GM18858 (cell line): ENCODE measurements at regions not wholly inside any gene's neighbourhood (a gene's known extent, or its start where the extent isn't known, plus 50 kb on each side); places are given as distances from the start of the nearest gene placed in this dataset.
"Not testable (repeated sequence)": the region's sequence is repeated elsewhere in the genome, so short reads cannot be mapped to it uniquely, and the experiment has no call there.

Experiments used
- ATAC-seq: cut with Tn5 transposase; IDR thresholded peaks from one replicate; pipeline ENCODE4 v1.9.1; 2021; ENCODE audit not compliant: unreplicated experiment

DNA sequence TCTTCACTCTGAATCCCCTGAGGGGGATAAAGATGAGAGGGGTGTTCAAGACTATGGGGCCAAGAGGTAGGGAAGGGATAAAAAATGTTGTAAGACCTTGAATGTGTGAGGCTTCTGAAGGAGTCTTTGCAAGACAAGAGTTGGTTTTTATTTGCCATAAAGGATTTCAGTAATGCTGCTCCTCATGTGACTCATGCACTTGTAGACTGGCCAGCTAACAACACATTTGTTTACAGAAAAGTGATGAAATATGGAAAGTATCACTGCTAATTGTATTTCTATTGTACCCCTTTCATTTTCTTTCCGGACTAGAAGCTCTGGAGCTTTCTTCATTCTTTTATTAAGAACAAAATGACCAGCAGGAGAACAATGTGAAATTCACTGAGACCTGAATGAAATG, 782.1 kb downstream of the EPHA4 start:
- ATAC-seq, result no peak

DNA sequence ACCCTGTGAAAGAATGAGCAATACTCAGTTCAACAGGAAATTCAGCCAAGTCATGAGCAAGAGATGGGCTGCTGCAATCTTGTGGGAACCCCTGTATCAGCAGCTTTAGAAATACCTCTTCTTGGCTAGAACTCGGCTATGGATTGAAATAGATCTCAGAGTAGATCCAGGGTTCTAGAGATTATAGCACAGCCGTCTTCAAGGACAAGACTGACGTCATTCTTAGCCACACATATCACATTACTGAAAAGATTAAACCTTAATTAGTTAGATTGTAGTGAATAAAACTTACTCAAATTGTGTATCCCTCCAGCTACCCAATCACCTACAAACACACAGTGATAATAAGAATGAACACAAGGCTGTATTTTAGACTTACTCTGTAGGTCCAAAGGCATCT, 776.4 kb downstream of the EPHA4 start:
- no peak for ATAC-seq

DNA sequence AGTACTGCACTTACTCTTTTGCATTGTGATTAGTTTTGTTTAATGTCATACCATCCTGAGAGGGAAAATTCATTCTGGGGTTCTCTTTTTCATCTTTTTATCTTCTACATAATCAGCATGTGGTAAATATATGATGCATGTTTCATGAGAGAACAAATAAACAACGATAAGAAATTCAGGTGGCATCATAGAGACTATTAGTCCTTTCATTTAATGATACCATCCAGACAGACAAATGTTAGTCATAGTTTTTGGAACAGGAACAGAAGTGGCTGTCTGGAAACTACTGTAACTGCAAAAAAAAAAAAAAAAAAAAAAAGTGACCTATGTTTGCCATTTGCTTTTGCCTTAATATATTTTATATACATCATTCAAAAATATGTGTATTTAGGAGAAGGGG, 761.0 kb downstream of the EPHA4 start:
- ATAC-seq, result no peak

DNA sequence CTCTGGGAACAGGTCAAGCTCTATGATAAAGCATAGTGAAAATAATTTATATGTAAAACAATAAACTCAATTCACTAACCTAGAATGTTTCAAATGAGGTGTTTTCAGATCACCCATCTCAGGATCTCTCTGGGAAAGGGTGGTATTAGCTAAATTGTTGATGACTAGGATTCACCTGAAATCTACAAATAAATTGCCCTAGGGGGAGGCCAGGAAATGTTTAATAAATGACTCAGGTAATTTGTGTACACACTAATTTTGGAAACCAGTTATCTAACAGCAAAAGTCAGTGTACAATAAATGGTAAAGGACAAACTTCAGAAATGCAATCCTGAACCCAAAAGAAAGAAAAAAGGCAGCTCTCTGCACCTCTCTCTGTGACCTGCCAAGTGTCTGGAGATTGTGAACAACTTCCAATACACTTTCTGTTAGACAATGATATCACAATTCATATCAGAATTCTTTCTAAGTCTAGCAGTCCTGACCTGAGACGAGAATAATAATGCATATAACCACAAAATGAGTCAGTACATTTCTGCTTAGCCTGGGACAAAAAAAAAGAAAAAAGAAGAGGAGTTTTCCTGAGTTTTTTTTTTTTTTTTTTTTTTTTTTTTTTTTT, 760.0 kb downstream of the EPHA4 start:
- no peak for ATAC-seq

DNA sequence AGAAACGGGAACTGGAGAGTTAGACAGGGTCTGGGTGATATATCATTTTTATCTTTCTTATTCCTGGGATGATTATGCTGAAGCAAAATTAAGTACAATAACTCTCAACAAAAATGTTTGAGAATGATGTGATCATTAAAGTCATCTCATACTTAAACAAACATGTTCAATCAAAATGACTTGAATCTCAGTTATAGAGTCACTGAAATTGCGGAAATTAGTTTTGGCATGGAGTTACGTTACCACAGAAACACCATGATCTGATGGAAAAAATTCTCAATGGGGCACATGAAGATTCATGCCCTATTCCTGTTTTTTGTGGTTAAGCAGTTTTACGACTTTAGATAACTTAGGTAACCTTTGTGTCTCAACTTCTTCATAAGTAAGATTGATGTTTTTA, 757.7 kb downstream of the EPHA4 start:
- ATAC-seq, result no peak

DNA sequence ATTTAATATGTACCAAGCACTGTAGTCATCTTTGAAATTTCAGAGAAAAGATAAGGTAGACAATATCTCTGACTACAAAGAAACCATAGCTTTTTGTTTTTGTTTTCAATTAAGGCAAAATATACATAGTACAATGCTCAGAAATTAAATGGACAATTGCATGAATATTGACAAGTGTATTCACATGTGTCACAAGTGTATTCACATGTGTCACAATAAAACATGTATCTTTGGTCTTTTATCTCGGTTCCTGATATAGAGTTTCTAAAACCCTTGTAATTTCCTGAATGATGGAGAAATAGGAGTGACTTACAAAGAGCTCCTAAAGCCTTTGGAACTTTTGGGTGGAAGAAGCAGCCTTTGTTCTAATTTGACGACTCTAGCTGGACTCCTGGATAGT, 756.4 kb downstream of the EPHA4 start:
- no peak for ATAC-seq

DNA sequence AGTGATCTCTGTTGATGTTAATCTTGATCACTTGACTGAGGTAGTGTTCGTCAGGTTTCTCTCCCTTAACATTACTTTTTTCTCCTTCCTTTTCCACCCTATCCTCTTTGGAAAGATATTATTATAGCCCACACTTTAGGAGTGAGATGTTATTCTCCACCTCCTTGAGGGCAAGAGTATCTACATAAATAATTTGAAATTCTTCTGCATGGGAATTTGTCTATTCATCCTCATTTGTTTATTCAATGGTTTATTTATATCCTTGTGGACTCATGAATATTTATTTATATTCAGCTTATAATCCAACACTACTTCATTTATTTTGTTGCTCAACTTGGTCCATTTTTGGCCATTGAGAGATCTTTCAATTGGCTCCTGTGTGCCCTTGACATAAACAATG, 750.4 kb downstream of the EPHA4 start:
- ATAC-seq, result no peak

DNA sequence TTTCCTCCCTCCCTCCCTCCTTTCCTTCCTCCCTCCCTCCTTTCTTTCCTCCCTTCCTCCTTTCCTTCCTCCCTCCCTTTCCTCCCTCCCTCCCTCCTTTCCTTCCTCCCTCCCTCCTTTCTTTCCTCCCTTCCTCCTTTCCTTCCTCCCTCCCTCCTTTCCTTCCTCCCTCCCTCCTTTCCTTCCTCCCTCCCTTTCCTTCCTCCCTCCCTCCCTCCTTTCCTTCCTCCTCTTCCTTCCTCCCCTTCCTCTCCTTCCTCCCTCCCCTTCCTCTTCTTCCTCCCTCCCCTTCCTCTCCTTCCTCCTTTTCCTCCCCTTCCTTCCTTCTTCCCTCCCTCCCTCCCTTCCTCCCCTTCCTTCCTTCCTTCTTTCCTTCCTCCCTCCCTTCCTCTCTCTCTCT, 748.5 kb downstream of the EPHA4 start:
- ATAC-seq, result not testable (repeated sequence)

DNA sequence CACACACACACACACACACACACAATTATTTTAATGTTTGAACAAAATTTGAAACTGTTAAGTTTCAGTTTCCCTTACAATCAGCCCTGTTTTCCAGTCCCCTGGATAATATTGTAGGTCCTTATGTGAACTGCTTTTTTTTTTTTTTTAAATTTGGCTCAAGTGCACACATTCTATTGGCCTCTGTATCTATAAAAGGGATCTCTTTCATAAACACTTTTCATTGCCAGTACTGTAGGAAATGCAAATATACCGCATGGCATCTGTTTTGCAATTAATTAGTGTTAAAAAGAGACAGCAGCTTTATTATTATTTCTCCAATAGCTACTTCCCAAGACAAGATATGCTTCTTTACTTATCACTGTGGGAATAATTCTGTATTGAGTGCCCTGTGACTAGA, 738.7 kb downstream of the EPHA4 start:
- no peak for ATAC-seq

DNA sequence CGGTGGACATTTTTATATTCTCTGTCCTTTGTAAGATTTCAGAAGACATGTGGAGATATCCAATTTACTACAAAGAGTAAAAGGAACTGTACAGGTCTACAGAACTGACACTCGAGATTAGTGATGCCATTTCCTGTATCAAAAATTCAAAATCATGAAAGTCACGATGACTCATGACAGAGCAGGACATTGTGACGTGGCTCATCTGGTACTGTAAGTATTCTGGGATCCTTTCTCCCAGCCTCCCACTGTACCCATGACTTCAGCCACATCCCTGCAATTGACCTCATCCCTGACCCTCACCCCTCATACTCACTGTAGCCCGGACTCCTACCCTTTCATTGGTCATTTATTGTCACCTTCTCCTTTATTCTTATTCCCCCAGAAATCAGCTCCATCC, 736.5 kb downstream of the EPHA4 start:
- ATAC-seq, result no peak

DNA sequence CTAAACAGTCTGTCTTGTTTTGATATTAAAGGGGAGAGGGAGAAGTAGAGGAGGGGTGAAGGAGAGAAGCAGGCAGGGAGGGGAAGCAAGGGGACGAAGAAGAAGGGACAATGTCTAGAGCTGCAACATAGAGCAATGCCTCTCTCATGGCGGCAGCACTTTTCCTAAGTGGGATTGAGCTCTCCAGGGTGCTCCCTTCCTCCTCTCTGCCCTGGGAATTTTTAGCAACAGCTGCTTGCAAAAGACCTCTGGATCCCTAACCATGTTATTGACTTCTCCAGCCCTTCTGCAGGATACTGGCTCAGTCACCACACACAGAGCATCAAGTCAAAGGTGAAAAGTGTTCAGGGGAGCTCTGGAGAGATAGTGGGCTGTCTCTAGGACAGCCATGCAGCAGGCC, 734.9 kb downstream of the EPHA4 start:
- ATAC-seq, result no peak

DNA sequence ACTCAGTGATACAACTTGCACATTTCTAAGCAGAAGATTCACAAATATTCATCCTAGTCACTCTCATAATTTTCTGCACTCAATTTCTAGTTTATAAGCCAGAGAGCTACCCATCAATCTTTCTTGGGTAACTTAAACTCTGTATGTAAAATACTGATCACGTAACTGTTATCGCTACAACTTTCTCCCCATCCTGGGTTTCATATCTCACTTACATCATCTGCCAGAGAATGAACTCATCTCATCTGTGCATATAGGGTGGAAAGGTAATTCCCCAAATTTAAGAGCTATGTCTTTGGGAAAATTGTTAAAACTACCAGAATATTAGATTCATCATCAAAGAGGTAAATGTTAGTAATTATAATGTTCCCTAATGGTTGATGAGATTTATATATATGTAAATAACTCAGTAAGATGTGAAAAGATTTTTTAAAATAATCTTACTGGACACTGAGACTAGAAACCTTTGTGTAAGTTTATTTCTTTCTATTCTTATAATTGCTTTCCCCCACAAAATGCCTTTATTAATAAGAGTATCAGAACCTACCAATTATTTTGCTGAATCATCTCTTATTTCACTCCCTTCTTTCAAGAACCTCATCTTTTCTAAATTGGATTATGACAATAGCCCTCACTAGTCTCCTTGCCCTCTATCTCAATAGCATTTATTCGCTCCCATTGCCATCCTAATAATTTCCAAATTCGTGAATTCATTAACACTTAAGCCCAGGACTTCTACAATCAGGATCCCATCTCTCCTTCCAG, 729.0 kb downstream of the EPHA4 start:
- no peak for ATAC-seq

DNA sequence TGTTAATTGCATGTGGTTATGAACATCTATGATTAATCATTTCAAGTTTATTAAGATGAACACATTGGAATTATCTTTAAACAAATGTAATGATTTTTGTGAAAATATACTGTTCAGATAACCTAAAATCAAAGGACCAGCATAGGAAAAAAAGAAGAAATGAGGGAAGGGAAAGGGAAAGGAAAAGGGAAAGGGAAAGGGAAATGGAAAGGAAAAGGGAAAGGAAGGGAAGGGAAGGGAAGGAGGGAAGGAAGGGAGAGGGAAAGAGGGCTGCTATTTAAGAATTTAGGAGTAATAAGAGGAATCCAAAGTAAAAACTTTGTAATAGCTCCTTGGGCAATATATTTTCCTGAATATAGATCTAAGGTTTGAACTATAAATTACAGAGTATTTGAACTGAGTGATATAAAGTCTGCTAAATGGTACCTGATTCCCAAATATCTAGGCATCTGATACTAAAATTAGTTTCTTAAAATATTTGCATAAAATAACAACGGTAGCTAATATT, 726.3 kb downstream of the EPHA4 start:
- ATAC-seq, result no peak

DNA sequence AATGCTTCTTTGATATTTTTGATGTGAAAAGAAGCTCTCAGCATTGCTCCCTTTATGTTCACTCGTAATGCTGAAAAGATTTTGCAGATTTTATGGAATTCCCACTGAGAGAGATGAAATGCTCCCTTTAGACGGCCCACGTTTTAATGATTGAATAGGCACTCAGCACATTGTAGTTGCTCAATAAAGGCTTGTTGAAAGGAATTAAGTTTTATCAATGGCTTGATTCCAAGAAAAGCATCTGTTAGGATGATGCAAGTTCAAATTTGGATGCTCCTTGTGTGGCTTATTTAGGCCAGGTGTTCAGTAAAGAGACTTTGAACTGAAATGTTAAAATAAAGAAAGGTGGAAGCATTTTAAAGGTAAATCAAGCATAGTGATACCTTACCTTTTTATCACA, 725.1 kb downstream of the EPHA4 start:
- ATAC-seq, result no peak

DNA sequence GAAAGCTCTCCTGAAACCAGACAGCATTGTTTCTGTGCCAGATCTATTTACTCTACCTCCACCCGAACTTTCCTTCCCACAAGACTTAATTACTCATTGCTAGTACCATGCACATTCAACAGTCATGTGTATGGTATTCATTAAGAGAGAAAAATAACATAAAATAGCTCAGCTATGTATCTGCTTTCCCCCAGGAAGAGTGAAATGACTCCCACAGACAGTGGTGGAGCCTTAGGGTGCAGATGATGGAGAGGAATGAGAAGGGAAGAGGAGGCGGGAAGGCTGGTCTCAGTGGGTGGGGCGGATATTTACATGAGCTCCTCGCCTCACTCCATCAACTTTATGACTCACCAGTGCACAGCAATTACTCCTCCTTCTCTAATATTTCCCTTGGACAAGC, 724.5 kb downstream of the EPHA4 start:
- no peak for ATAC-seq

DNA sequence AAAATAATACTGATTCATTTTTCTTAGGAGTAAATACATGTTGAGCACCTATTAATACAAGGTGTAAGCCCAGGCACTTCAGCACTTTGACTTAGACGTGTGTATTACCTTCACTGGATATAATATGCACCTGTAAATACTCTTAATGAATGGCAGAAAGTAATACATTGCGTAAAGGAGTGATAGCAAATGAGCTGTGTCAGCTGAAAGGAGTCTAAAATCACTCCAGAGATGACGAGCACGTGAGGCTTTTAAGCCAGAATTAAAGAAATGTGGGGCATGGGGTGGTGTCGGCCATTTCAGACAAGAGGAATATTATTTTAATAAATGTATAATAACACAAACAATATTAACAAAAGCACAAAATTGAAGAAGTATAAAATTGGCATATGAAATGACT, 722.7 kb downstream of the EPHA4 start:
- ATAC-seq, result no peak

DNA sequence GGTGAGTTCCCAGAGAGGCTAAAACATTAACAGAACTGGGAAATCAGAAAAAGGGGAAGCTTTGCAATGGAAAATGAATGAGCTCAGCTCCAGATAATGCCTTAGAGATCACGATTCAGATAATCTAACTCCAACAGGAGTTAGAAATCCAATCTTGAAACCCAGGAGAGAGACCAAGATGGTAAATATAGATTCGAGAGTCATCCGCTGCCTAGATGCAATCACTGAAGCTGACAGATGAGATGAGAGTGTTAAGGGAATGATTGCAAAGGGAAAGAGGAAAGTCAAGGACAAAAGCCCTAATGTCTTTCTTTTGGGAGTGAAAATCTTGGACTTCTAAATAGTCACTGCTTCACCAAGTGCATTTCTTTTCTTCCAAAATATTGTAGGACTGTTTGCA, 722.0 kb downstream of the EPHA4 start:
- ATAC-seq, result no peak

DNA sequence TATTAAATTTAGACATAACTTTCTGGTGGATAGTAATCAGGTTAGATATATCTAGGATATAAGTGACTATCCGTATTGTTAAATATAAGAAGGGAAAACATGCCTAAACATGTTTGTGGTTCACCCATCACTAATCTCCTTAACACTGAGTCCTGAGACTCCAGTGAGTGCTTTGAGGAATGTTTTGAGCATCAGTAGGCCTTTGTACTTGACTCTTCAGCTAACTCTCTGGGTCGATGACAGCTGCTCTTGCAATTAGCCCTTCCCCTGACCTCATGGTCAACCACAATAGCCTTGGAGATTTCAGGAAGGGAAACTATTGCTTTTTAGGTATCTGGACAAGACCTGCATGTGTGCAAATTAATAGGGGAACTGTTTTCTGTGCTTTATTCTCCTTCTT, 716.8 kb downstream of the EPHA4 start:
- no peak for ATAC-seq

DNA sequence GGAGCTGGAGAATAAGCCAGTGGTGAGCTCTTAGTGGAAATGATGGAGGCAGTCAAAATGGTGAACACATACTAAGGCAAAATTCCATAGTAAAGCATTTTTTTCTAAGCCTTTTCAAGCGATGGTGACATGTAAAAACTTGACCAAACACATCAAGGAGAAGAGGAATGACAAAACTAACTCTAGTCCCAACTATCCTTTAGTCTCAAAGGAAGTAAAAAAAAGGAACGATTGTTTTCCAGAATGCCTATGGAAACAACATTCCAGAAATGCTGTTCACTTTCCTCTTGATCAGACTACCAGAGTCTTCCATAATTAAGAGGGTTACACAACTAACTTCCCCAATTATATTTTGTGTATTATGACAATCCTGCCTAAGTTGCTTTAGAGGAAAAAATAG, 715.6 kb downstream of the EPHA4 start:
- ATAC-seq, result no peak

DNA sequence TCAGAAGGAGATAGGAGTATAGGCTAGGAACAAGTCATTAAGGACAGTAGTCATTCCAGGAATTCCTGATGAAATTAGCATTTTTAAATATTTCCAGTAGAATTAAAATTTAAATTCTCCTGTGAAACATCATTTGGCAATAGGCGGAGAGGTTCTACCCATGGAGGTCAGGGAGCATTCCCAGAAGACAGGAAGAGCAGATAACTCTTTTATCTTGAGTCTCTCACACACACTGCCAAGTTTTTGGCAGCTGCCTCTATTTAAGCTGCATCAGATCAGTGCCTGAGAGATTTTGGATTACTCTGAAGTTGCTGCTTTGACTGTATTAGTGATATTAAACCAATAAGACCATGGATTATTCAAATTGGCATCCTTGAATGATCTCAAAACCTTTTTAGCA, 714.7 kb downstream of the EPHA4 start:
- ATAC-seq, result no peak

DNA sequence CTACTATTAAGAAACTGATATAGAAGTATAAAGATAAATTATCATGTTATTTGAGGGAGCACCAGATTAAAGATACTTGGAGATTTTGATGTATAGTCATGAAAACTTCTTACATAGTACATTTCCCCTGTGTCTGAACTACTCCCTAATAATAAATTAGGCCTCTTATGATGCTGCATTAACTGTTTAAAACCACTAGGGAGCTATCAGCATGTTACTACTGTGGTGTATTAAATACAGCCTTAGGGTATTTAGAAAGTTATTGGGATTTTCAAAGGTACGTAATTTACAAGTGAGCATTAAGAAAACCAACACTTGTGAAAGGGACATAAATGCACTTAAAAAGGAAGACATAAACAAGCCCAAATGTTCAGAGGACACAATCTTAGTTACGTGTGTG, 714.0 kb downstream of the EPHA4 start:
- no peak for ATAC-seq

DNA sequence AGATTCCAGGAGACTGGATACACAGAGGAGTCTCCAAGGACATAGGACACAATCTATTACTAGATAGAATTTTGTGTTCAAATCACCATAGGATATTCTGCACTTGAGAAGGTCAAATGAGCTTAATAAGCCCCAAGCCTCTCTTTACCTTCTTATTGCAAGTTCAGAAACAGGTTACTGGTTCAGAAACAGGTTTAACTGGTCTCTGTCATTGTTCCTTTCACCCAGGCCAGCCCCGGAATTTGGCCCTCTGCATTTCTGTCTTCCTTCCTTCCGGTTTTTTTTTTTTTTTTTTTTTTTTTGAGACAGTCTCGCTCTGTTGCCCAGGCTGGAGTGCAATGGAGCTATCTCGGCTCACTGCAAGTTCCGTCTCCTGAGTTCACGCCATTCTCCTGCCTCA, 700.2 kb downstream of the EPHA4 start:
- ATAC-seq, result no peak
